HEK293T (cell line): ENCODE measurements at regions not wholly inside any gene's neighbourhood (a gene's known extent, or its start where the extent isn't known, plus 50 kb on each side); places are given as distances from the start of the nearest gene placed in this dataset.

Experiments
- BHLHE40 ChIP-seq: fragments of 450-650 bp; IDR thresholded peaks from 2 replicates; pipeline ENCODE4 v1.6.1; 2016; ENCODE audit warnings: mild to moderate bottlenecking, moderate library complexity, borderline replicate concordance
- FOXK2 ChIP-seq: fragments of 450-650 bp; IDR thresholded peaks from 2 replicates; pipeline ENCODE4 v1.6.1; 2016; ENCODE audit warnings: mild to moderate bottlenecking
- LEF1 ChIP-seq: fragments of 450-650 bp; IDR thresholded peaks from 2 replicates; pipeline ENCODE4 v1.6.1; 2017; ENCODE audit warnings: mild to moderate bottlenecking, borderline replicate concordance
- TARDBP ChIP-seq: fragments of 450-650 bp; IDR thresholded peaks from 2 replicates; pipeline ENCODE4 v1.6.1; 2016

DNA sequence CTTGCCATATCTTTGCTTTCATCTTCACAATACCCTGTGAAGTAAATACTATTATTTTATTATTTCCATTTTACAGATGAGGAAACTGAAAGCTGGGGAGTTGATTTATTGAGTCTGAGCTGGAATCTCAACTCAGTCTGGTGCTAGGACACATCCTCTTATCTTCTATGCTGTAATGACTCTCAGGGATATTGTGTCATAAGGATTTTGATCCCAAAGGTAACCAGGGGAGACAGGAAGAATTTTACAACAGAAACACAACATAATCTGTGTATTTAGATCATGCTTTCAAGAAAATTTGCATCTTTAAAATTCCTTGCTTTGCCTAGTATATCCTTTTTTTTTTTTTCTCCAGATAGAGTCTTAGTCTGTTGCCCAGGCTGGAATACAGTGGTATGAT is 123.3 kb upstream of the BTG1 start:
- no peak for TF ChIP-seq FOXK2
- no peak for TF ChIP-seq LEF1
- no peak for TF ChIP-seq TARDBP
- no peak for TF ChIP-seq BHLHE40
